ENCODE measurements at regions not wholly inside any gene's neighbourhood (a gene's known extent, or its start where the extent isn't known, plus 50 kb on each side); places are given as distances from the start of the nearest gene placed in this dataset.

GRCh38 chr5:145222622-145223021 is 612.5 kb downstream of the PRELID2 start:
- no peak for TF ChIP-seq CTCF (conservative IDR thresholded peaks at IDR 0.05; ENCODE audit: low read depth, low read length)
- DNase-seq (ENCODE audit: low read depth), result no peak
- H3K4me3 ChIP-seq (ENCODE audit: low read depth, low read length), result no peak overlapping the region

GRCh38 chr5:145221416-145221815 is 613.7 kb downstream of the PRELID2 start:
- H3K4me3 ChIP-seq (ENCODE audit: low read depth, low read length), result no peak overlapping the region
- no peak for DNase-seq (ENCODE audit: low read depth)
- TF ChIP-seq CTCF (conservative IDR thresholded peaks at IDR 0.05; ENCODE audit: low read depth, low read length), result no peak

GRCh38 chr5:145220481-145220880 is 614.7 kb downstream of the PRELID2 start:
- TF ChIP-seq CTCF (conservative IDR thresholded peaks at IDR 0.05; ENCODE audit: low read depth, low read length), result no peak
- no peak for DNase-seq (ENCODE audit: low read depth)
- H3K4me3 ChIP-seq (ENCODE audit: low read depth, low read length), result no peak overlapping the region

- no peak for DNase-seq (ENCODE audit: low read depth)
- TF ChIP-seq CTCF (conservative IDR thresholded peaks at IDR 0.05; ENCODE audit: low read depth, low read length), result no peak
Measured at GRCh38 chr5:145218982-145219381, 616.2 kb downstream of the PRELID2 start.

GRCh38 chr5:145218019-145218418 is 617.1 kb downstream of the PRELID2 start:
- H3K4me3 ChIP-seq (ENCODE audit: low read depth, low read length), result no peak overlapping the region
- peak; percentile 22 for TF ChIP-seq CTCF (conservative IDR thresholded peaks at IDR 0.05; ENCODE audit: low read depth, low read length)
- peak; percentile 56 for DNase-seq (ENCODE audit: low read depth)

More at GRCh38 chr5:145218982-145219381, 616.2 kb downstream of the PRELID2 start:
- H3K4me3 ChIP-seq (ENCODE audit: low read depth, low read length), result no peak overlapping the region

- no peak for TF ChIP-seq CTCF (conservative IDR thresholded peaks at IDR 0.05; ENCODE audit: low read depth, low read length)
- H3K4me3 ChIP-seq (ENCODE audit: low read depth, low read length), result no peak overlapping the region
- no peak for DNase-seq (ENCODE audit: low read depth)
Measured at GRCh38 chr5:145210020-145210419, 625.1 kb downstream of the PRELID2 start.

- no peak overlapping the region for H3K4me3 ChIP-seq (ENCODE audit: low read depth, low read length)
- DNase-seq (ENCODE audit: low read depth), result no peak
- no peak for TF ChIP-seq CTCF (conservative IDR thresholded peaks at IDR 0.05; ENCODE audit: low read depth, low read length)
Measured at GRCh38 chr5:145205546-145205945, 629.6 kb downstream of the PRELID2 start.
